Testis (tissue), 2 donors: ENCODE measurements at regions not wholly inside any gene's neighbourhood (a gene's known extent, or its start where the extent isn't known, plus 50 kb on each side); places are given as distances from the start of the nearest gene placed in this dataset.

Experiments used
- DNase-seq: peaks from one replicate; pipeline ENCODE4 v3.0.0-alpha.2; 2019
- H3K27ac ChIP-seq, 2 donors: fragments of 200-600 bp; sonication (generic); one replicate each; pipeline ENCODE4 v1.5.1; 2019
- H3K27me3 ChIP-seq: fragments of 200-600 bp; sonication (generic); one replicate; pipeline ENCODE4 v1.5.1; 2019
- H3K36me3 ChIP-seq: fragments of 200-600 bp; sonication (generic); one replicate; pipeline ENCODE4 v1.5.1; 2017; ENCODE audit warnings: low read depth; ENCODE audit errors: missing control alignments
- H3K4me1 ChIP-seq: fragments of 200-600 bp; sonication (generic); one replicate; pipeline ENCODE4 v1.5.1; 2019
- H3K4me3 ChIP-seq, 2 donors: fragments of 200-600 bp; sonication (generic); one replicate each; pipeline ENCODE4 v1.5.1; 2017 to 2019
- H3K9me3 ChIP-seq: fragments of 200-600 bp; sonication (generic); one replicate; pipeline ENCODE4 v1.5.1; 2017
- CTCF ChIP-seq, 3 experiments: fragments of 450-650 bp in 2 of 3; fragments of 200-600 bp in 1 of 3; sonication (generic) in 1 of 3; IDR thresholded peaks; one replicate each; pipeline ENCODE4 v1.5.1; 2016 to 2019; ENCODE audit warnings: antibody characterized with exemption in 3 of 3, mild to moderate bottlenecking in 2 of 3, moderate library complexity in 1 of 3
- POLR2A ChIP-seq: fragments of 450-650 bp; IDR thresholded peaks from one replicate; pipeline ENCODE4 v1.6.1; 2017; ENCODE audit warnings: antibody characterized with exemption, mild to moderate bottlenecking, moderate library complexity
- WGBS, 2 donors: methylation state at CpG; one replicate each; pipeline ENCODE4 v1.1.5; 2018; 5-methylcytosine and 5-hydroxymethylcytosine counted together
- intact Hi-C: fragments of 100-400 bp; cut with DNase I; formaldehyde crosslinking; loops from one replicate; pipeline ENCODE4 v1.15.1; 2023; ENCODE audit warnings: low total_unique reads

GRCh38 chr2:236968880-236969534, 116.7 kb upstream of the COPS8 start:
- Histone ChIP-seq H3K27me3 (no peaks in the 10 kb centered on the region), H3K9me3 (no peaks in the 10 kb centered on the region), H3K4me3 (no peak overlapping the region), H3K4me1 (no peaks in the 10 kb centered on the region), H3K27ac (no peak overlapping the region), H3K36me3 (no peaks in the 10 kb centered on the region)
- intact Hi-C loops, result no loop called here
- no peak for DNase-seq
- WGBS, 2 donors, result 86% methylated on average over 7 to 10 of the region's 10 CpGs
- no peak for TF ChIP-seq POLR2A
- no peak for TF ChIP-seq CTCF (IDR thresholded peaks at IDR 0.05)

GRCh38 chr2:236969767-236970655, 115.7 kb upstream of the COPS8 start:
- Histone ChIP-seq H3K27ac (no peak overlapping the region), H3K9me3 (no peaks in the 10 kb centered on the region), H3K36me3 (no peaks in the 10 kb centered on the region), H3K4me3 (no peak overlapping the region), H3K4me1 (no peaks in the 10 kb centered on the region), H3K27me3 (no peaks in the 10 kb centered on the region)
- no peak for DNase-seq
- intact Hi-C loops, result no loop called here
- 82 to 88% methylated on average over 14 to 17 of the region's 17 CpGs for WGBS, 2 donors
- TF ChIP-seq CTCF (IDR thresholded peaks at IDR 0.05) (no peak), POLR2A (no peak)

- no peak overlapping the region for H3K27ac ChIP-seq
- H3K36me3 ChIP-seq, result no peaks in the 10 kb centered on the region
- 95 to 97% methylated on average over 3 of the region's 3 CpGs for WGBS, 2 donors
- H3K4me3 ChIP-seq, result no peak overlapping the region
- no peaks in the 10 kb centered on the region for H3K4me1 ChIP-seq
- TF ChIP-seq POLR2A, result no peak
- TF ChIP-seq CTCF (IDR thresholded peaks at IDR 0.05), result no peak
- no peak for DNase-seq
- no peaks in the 10 kb centered on the region for H3K9me3 ChIP-seq
- H3K27me3 ChIP-seq, result no peaks in the 10 kb centered on the region
- intact Hi-C loops, result no loop called here
Observed at GRCh38 chr2:236970656-236971010, 115.1 kb upstream of the COPS8 start.

GRCh38 chr2:236971131-236971821, 114.4 kb upstream of the COPS8 start:
- DNase-seq, result no peak

More at GRCh38 chr2:236971131-236971821, 114.4 kb upstream of the COPS8 start:
- no peaks in the 10 kb centered on the region for H3K27me3 ChIP-seq
- intact Hi-C loops, result no loop called here
- H3K27ac ChIP-seq, result no peak overlapping the region
- TF ChIP-seq POLR2A (no peak), CTCF (IDR thresholded peaks at IDR 0.05) (no peak)
- no peaks in the 10 kb centered on the region for H3K9me3 ChIP-seq
- H3K4me3 ChIP-seq, result no peak overlapping the region
- H3K4me1 ChIP-seq, result no peaks in the 10 kb centered on the region
- WGBS, 2 donors, result 75 to 84% methylated on average over 15 of the region's 15 CpGs
- no peaks in the 10 kb centered on the region for H3K36me3 ChIP-seq
